ENCODE measurements at regions not wholly inside any gene's neighbourhood (a gene's known extent, or its start where the extent isn't known, plus 50 kb on each side); places are given as distances from the start of the nearest gene placed in this dataset.

- TF ChIP-seq POLR2A (IDR thresholded peaks at IDR 0.05) (no peak), CTCF (IDR thresholded peaks at IDR 0.05 in 8 of 11, conservative IDR thresholded peaks at IDR 0.05 in 3 of 11) (no peak), POLR2AphosphoS5 (IDR thresholded peaks at IDR 0.05) (no peak)
These were observed 175.6 kb downstream of the MTHFS start for GRCh38 chr15:79721256-79721655.
